Activated naive CD4-positive, alpha-beta T cell treated with anti-CD3 and anti-CD28 coated beads, Interleukin-2, amount 50 U/mL, for 72 hours (primary cell): ENCODE measurements at regions not wholly inside any gene's neighbourhood (a gene's known extent, or its start where the extent isn't known, plus 50 kb on each side); places are given as distances from the start of the nearest gene placed in this dataset.
"Not testable (repeated sequence)": the region's sequence is repeated elsewhere in the genome, so short reads cannot be mapped to it uniquely, and the experiment has no call there.

Experiments
- ATAC-seq, 2 donors: fragments of 150-1000 bp; cut with Tn5 transposase; 2 replicates each; pipeline ENCODE4 v1.10.0; 2021; ENCODE audit warnings: mild to moderate bottlenecking in 2 of 2, moderate library complexity in 2 of 2
- DNase-seq, 2 donors: peaks; one replicate each; pipeline ENCODE4 v3.0.0; 2021 to 2022; ENCODE audit warnings: low spot score in 2 of 2
- H3K27ac Mint-ChIP-seq, 2 donors: one replicate each; pipeline ENCODE4 v1.8.0; 2022; ENCODE audit warnings: mild to moderate bottlenecking in 2 of 2, mixed read lengths in 2 of 2
- H3K36me3 Mint-ChIP-seq, 2 donors: one replicate each; pipeline ENCODE4 v1.8.0; 2022; ENCODE audit warnings: mixed read lengths in 2 of 2
- H3K9me3 Mint-ChIP-seq, 2 donors: one replicate each; pipeline ENCODE4 v1.8.0; 2022; ENCODE audit warnings: mixed read lengths in 2 of 2

DNA sequence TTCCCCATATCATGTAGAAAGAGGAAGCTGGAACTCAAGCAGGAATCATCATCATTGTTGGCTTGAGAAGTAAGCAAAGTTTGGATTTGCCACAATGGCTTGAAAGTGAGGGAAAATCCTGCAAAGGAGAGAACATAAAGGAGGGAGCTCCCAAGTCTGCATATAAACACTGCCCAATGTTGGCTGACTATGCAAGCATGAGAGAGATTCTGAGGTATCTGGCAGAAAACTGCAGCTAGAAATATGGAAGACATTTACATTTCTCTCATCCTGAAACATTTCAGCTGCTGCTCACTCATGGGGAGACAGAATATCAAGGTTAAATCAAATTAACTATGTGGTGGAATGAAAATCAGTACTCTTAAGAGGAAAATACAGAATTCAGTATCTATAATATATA lies 415.6 kb upstream of the TNC start:
- DNase-seq = no peak
- Mint-ChIP-seq H3K27ac (no peak overlapping the region), H3K36me3 (no peaks in the 10 kb centered on the region), H3K9me3 (no peaks in the 10 kb centered on the region)
- ATAC-seq = no peak

DNA sequence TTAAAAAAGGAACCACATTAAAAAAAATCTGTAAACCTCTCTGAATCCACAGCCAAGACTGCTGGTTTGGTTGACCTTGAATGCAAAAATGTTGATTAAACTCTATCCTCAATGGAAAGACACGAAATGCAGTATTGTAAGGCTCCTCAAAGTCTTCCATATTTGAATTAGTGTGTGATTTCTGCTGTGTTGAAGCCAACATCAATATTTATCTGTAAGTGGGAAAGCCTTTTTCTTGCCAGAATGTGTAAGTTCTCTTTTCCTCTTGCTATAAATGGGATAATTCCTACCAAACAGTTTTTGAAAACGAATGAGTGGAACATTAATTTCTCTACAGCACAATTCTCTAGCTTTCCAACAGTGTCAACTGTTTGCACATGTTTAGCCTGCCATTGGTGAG lies 422.1 kb upstream of the TNC start:
- DNase-seq (no peak), ATAC-seq (no peak)
- Mint-ChIP-seq H3K27ac (no peak overlapping the region), H3K9me3 (no peaks in the 10 kb centered on the region), H3K36me3 (no peaks in the 10 kb centered on the region)

DNA sequence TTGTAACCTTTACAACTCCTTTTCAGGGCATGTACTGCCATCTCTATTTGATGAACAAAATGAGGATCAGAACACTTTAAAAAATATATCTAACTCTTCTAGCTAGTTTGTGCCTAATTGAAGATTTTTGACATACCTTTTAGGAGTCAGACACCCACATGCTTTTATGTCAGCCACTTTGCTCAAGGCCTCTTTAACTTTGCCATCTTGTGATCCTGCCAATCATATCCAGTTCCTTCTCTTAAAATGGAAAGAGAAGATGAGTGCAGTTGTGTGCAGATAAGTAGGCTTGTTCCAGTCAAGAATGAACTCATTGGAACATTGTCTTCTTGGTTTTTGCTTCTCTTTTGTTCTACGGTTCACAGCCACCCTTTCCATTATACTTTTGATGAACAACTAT lies 425.6 kb upstream of the TNC start:
- H3K9me3 Mint-ChIP-seq = no peaks in the 10 kb centered on the region
- H3K36me3 Mint-ChIP-seq = no peaks in the 10 kb centered on the region
- DNase-seq (no peak), ATAC-seq (no peak)
- no peak overlapping the region for H3K27ac Mint-ChIP-seq

DNA sequence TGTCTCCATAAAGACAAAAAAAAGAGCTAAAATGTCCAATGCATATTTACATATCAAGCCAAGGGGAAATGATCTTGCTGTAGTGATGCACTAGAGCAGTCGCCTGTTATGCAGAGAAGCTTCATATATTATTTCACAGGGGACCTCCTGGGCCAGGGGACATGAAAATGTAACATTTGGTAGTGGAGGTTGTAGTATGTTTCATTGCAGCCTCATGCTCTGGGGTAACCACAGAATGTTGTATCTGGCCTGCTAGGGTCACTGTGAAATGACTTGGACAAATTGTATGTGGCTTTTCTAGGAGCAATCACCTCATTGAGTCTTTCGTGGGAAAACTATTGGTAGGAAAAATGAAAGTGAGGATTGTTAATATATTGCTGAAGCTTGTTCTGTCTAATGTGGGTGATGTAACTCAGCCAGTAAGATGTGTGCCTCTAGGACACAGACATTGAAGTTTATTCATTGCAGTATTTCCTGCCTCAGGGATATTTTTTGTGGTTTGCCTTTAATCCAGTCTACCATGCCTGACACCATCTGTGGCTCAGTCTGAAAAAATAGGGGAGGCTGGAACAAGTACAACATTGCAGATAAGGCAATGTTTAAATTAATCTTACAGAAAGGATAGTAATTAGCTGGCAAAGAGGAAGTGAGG lies 430.8 kb upstream of the TNC start:
- Mint-ChIP-seq H3K27ac (no peak overlapping the region), H3K9me3 (no peaks in the 10 kb centered on the region)
- ATAC-seq = no peak

DNA sequence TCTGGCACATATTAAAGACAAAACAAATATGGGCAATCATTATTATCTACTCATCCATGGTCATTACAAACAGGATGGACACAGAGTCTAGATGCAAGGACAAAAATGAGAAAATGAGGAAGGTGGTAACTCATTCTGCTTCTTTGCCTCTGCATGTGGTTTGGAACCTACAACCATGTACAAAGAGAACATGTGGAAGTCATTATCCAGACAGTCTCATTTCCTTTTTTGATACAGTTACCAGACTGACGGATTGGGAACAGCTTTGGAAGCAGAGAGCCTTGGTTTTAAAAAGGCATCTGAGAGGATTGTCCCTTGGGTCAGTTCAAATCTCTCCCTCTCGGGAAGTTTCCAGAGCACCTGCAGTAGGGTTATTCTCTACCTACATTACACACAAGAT lies 433.4 kb upstream of the TNC start:
- ATAC-seq = no peak
- H3K36me3 Mint-ChIP-seq = peaks cover 14 to 15% of the 10 kb centered on the region in 2 donors
- H3K27ac Mint-ChIP-seq = no peak overlapping the region
- DNase-seq = no peak
- H3K9me3 Mint-ChIP-seq = peaks cover 9 to 14% of the 10 kb centered on the region in 2 donors

More for the DNA sequence above, 430.8 kb upstream of the TNC start:
- H3K36me3 Mint-ChIP-seq = no peaks in the 10 kb centered on the region
- no peak for DNase-seq

DNA sequence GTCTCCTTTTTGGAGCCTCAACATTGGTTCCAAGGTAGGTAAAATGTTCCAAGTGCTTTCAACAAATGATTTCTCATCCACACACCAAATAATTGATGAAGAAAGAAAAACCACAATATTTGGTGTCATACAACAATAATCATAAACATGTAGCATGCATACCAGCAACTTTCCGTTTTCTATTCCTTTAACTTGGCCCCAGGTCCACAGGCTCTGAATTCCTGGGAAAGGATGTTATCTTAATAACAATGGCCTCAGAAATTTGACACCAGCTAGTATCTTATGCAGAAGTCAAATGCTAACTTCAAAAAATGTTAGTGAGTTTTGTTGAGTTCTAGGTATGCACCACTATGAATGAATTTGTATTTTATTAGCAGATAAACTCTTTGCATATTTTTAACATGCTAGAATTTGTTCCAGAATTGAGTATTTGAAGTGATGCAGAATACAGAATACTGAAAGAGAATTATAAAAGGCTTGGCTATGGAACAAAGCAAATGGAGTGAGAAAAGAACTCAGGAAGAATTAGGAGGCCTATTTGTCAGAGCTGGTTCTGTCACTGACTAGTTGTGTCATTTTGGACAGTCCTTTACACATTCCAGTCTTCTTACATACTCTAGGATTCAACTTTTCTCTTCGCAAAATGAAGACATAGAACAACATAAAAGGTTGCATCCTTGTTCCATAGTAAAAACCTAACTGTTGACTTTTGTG lies 435.3 kb upstream of the TNC start:
- peaks cover 20 to 23% of the 10 kb centered on the region in 2 donors for H3K9me3 Mint-ChIP-seq
- H3K27ac Mint-ChIP-seq = no peak overlapping the region
- no peak for DNase-seq

DNA sequence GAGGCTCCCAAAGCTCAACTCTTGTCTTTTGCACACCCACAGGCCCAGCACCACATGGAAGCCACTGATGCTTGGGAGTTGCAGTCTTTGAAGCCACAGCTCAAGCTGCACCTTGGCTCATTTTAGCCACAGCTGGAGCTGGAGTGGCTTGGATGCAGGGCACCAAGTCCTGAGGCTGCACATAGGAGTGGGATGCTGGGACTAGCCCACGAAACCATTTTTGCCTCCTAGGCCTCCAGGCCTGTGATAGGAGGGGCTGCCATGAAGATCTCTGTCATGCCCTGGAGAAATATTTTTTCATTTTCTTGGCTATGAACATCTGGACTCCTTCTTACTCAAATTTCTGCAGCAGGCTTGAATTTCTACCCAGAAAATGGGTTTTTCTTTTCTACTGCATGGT lies 438.5 kb upstream of the TNC start:
- DNase-seq = no peak
- ATAC-seq = no peak
- no peak overlapping the region for H3K27ac Mint-ChIP-seq
- peaks cover 20 to 23% of the 10 kb centered on the region in 2 donors for H3K9me3 Mint-ChIP-seq
- peaks cover 24% of the 10 kb centered on the region in 2 donors for H3K36me3 Mint-ChIP-seq

More for the DNA sequence above, 435.3 kb upstream of the TNC start:
- ATAC-seq = no peak
- peaks cover 24% of the 10 kb centered on the region in 2 donors for H3K36me3 Mint-ChIP-seq

DNA sequence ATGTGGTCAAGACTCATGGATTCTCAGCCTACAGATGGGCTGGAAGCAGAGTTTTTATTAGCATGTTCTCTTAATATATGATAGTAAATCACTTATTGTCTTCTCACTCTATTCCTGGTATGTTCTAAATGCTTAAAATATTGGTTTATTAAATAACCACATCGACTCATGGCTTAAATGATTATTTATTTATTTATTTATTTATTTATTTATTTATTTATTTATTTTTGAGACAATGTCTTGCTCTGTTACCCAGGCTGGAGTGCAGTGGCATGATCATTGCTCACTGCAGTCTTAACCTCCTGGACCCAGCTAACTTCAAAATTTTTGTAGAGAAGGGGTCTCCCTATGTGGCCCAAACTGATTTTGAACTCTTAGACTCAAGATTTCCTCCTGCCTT lies 457.2 kb upstream of the TNC start:
- peaks cover 0 to 5% of the 10 kb centered on the region in 2 donors for H3K9me3 Mint-ChIP-seq
- H3K27ac Mint-ChIP-seq = no peak overlapping the region
- no peaks in the 10 kb centered on the region for H3K36me3 Mint-ChIP-seq
- DNase-seq (no peak), ATAC-seq (no peak)

DNA sequence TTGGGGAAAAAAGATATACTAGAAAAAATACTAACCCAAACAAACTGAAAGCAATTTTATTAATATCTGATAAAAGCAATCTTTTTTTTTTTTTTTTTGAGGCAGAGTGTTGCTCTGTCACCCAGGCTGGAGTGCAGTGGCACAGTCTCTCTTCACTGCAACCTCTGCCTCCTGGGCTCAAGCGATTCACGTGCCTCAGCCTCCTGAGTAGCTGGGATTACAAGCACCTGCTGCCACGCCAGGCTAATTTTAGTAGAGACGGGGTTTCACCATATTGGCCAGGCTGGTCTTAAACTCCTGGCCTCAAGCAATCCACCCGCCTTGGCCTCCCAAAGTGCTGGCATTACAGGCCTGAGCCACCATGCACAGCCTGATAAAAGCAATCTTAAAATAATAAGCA lies 467.5 kb upstream of the TNC start:
- not testable (repeated sequence) for H3K27ac Mint-ChIP-seq, H3K9me3 Mint-ChIP-seq, H3K36me3 Mint-ChIP-seq, ATAC-seq, DNase-seq

DNA sequence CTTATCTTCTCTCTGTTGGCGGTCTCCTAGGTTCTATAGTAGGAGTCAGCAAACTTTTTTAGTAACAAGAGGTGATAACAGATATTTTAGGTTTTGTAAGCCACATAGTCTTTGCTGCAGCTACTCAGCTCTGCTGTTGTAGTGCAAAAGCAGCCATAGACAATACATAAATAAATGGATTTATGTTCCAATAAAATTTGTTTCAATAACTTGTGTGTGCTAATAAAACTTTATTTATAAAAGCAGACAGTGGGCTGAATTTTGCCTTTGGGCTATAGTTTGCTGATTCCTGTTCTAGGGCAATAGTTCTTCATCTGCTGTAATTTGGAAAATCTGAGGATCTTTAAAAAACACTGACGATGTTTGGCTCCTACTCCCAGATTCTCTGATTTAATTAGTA lies 469.4 kb upstream of the TNC start:
- peaks cover 0 to 5% of the 10 kb centered on the region in 2 donors for H3K9me3 Mint-ChIP-seq
- DNase-seq = no peak
- no peak overlapping the region for H3K27ac Mint-ChIP-seq
- no peak for ATAC-seq
- H3K36me3 Mint-ChIP-seq = no peaks in the 10 kb centered on the region

DNA sequence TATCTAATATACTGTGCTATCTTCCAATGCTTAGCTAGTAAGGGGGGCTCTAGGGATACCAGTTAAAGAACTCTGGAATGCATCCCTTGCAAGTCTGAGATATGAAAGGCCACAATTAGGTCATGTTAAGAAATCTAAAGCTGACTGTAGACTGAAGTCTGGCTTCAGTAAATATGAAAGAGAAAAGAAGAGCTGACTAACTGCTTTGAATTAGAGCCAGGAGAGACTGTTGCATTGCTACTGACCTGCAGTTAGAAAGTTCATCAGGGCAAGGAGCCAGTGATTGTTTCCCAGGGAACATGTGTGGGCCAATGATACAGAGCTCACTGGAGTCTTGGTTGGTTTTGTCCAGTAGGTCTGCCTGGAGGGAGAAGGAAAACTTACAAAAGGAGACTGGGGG lies 472.1 kb upstream of the TNC start:
- Mint-ChIP-seq H3K27ac (no peak overlapping the region), H3K36me3 (no peaks in the 10 kb centered on the region), H3K9me3 (peaks cover 0 to 5% of the 10 kb centered on the region in 2 donors)
- DNase-seq = no peak
- no peak for ATAC-seq

DNA sequence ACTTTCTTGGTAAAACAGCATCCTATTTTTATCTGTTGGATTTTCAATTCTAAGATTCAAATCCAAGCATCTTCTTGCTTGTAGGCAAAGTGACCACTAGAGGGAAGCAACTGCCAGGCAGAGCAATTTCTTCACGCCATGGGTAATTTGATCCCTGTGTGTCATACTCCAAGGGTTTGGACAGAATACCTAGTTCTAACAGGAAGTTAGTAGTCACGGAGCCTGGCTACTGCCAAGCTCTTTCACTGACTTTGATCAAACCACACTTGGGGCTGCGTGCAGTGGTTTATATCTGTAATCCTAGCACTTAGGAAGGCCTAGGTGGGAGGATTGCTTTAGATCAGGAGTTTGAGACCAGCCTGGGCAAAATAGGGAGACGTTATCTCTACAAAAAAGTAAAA lies 473.6 kb upstream of the TNC start:
- peaks cover 0 to 5% of the 10 kb centered on the region in 2 donors for H3K9me3 Mint-ChIP-seq
- H3K27ac Mint-ChIP-seq = no peak overlapping the region
- no peaks in the 10 kb centered on the region for H3K36me3 Mint-ChIP-seq

DNA sequence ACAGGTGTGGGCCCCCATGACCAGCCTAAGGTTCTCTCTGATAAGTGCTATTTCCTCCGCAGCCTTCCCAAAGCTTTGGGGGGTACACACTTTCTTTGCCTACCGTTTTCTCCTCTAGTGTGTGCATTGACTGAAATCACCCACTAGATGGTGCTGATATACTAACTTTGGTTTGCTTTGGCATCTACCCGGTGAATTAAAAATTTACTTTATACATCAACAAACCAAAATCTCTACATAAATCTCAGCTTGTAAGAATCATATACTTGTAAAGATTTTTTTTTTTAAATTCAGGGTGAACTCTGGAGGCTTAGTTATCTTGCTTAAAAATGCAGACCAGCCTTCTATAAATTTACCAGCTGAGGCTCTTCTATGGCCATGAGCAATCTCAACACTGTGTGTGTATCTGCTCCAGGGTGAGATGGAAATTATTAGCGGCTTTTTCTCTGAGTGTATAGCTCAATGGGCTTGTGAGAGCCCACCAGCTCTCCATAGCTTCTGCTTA lies 475.7 kb upstream of the TNC start:
- H3K27ac Mint-ChIP-seq = no peak overlapping the region
- peaks cover 0 to 5% of the 10 kb centered on the region in 2 donors for H3K9me3 Mint-ChIP-seq
- ATAC-seq (no peak), DNase-seq (no peak)
- H3K36me3 Mint-ChIP-seq = no peaks in the 10 kb centered on the region

More for the DNA sequence above, 473.6 kb upstream of the TNC start:
- no peak for DNase-seq
- peak in 1 of 2 donors; percentile 37 for ATAC-seq

DNA sequence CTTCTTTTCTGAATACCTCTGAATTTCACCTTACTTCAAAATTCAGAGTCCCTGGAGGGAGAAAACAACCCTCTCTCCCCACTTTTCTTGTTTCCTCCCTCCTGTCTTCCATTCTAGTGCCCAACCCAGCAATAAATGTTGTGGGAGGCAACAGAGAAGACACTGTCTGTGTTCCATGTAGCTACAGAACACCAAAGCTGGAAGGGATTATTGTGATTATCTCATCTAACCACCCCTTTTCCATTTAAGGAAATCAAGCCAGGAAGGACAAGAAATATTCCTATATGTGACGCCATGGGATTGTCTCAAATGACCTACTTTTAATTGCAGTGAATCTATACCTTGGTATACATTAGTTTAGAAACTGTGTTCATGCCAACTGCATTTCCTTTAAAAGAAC lies 476.6 kb upstream of the TNC start:
- Mint-ChIP-seq H3K9me3 (peaks cover 0 to 5% of the 10 kb centered on the region in 2 donors), H3K36me3 (no peaks in the 10 kb centered on the region), H3K27ac (no peak overlapping the region)
- no peak for DNase-seq
- no peak for ATAC-seq

DNA sequence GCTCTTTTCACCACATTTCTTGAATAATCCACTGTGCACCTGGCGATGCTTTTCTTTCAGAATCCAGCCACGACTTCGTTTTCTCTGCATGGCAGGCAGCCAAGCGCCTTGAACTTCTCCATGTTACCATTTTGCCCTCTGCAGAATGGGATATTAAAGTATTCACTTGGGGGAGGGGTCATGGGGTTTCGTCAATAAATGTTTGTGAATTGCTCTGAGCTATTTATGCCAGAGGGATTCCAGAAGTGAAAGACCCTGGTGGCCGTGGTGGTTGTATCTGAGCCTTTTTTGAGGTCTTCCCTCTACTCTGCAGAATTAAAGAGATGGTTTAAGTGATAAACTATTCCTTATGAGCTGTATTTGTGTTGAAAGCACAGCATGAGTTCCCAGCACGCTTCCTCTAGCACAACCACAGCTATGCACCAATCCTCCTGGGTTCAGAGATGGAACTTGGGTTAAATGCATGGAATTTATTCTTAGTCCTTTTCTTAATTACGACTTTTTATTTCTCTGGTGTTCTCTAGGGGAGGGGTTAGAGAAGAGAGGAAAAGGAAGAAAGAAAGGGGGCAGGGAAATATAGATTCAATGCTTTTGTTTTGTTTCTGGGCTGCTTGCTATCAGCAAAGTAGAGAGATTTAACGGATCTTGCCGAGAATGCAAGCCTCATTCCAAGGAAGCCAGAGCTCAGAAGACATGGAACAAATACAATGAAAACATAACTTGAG lies 478.2 kb upstream of the TNC start:
- DNase-seq = no peak
- no peaks in the 10 kb centered on the region for H3K36me3 Mint-ChIP-seq
- no peaks in the 10 kb centered on the region for H3K9me3 Mint-ChIP-seq
- H3K27ac Mint-ChIP-seq = no peak overlapping the region
- no peak for ATAC-seq

DNA sequence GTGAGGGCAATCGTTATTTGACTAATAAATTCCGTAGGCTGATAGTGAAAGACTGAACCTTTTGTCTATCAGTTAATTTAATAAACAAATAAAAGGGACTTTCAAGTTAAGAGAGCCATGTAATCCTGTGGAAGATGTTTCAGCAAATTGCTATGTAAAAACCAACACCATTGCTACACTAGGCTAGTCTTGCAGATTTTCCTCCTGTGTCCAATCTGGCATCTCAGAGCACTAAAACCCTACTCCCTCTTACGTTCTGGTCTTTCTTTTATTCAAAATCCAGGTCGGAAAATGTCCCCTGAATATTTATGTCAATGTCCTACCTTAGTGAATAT lies 478.8 kb upstream of the TNC start:
- Mint-ChIP-seq H3K9me3 (no peaks in the 10 kb centered on the region), H3K36me3 (no peaks in the 10 kb centered on the region), H3K27ac (no peak overlapping the region)
- DNase-seq (no peak), ATAC-seq (no peak)

DNA sequence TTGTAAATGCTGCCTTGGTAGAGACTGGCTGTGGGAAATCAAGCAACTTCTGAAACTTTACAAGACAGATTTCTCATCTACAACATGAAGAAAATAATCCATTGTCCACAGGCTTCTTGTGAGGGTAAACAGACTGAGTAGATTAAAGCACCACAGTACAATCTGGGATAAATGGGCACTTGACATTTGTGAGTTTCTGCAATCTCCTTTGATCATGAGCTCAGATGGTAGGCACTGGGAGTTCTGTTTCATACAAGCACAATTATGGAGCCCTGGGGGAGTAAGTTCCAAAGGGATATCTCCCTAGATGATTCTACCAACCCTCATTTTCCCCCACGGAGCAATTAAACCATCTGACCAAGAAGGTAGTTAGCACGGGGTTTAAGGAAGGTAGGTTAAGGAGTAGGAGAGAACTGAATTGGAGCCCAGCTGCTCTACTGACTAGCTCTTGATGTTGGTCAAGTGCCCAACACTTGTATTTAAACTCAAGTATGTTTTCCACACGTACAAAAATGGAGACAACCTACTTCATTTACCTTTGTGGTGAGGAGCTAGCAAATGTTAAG lies 479.5 kb upstream of the TNC start:
- no peak for DNase-seq
- no peak overlapping the region for H3K27ac Mint-ChIP-seq
- H3K36me3 Mint-ChIP-seq = no peaks in the 10 kb centered on the region

More for the DNA sequence above, 479.5 kb upstream of the TNC start:
- ATAC-seq = no peak
- H3K9me3 Mint-ChIP-seq = no peaks in the 10 kb centered on the region
